Thyroid gland (tissue), 4 donors: ENCODE measurements at regions not wholly inside any gene's neighbourhood (a gene's known extent, or its start where the extent isn't known, plus 50 kb on each side); places are given as distances from the start of the nearest gene placed in this dataset.

Source experiments
- POLR2A ChIP-seq, 2 donors: fragments of 450-650 bp; IDR thresholded peaks; one replicate each; pipeline ENCODE4 v1.6.1; 2017; ENCODE audit warnings: antibody characterized with exemption in 2 of 2, mild to moderate bottlenecking in 2 of 2, moderate library complexity in 1 of 2
- TF ChIP-seq, protein P1 (sequence below), 6 experiments: fragments of 200-600 bp in 3 of 6; fragments of 450-650 bp in 3 of 6; sonication (generic) in 3 of 6; IDR thresholded peaks; one replicate each; pipeline ENCODE4 v1.5.1; 2016 to 2019; ENCODE audit warnings: antibody characterized with exemption in 6 of 6, mild to moderate bottlenecking in 2 of 6, inconsistent platforms in 1 of 6, moderate library complexity in 1 of 6

DNA sequence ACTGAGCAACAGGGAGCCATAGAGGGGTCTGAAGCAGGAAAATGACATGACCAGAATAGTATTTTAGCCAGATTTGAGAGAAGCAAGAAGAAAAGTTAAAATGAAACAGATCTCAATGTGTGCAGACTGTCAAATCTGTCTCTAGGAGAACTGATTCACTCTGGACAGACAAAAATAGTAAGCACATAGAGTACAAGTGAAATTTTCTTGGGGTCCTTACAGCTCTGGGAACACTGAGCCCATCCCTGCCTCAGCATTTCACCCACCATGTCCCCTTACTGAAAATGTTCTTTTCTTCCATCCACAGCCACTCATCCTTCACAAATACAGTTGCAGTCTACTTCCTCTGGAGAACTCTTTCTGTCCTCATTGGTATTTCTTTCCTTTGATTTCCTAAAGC lies 359.2 kb downstream of the MTX2 start:
- TF ChIP-seq, protein P1, sequence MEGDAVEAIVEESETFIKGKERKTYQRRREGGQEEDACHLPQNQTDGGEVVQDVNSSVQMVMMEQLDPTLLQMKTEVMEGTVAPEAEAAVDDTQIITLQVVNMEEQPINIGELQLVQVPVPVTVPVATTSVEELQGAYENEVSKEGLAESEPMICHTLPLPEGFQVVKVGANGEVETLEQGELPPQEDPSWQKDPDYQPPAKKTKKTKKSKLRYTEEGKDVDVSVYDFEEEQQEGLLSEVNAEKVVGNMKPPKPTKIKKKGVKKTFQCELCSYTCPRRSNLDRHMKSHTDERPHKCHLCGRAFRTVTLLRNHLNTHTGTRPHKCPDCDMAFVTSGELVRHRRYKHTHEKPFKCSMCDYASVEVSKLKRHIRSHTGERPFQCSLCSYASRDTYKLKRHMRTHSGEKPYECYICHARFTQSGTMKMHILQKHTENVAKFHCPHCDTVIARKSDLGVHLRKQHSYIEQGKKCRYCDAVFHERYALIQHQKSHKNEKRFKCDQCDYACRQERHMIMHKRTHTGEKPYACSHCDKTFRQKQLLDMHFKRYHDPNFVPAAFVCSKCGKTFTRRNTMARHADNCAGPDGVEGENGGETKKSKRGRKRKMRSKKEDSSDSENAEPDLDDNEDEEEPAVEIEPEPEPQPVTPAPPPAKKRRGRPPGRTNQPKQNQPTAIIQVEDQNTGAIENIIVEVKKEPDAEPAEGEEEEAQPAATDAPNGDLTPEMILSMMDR (IDR thresholded peaks at IDR 0.05) = no peak
- no peak for TF ChIP-seq POLR2A (IDR thresholded peaks at IDR 0.05)
